ENCODE measurements at regions not wholly inside any gene's neighbourhood (a gene's known extent, or its start where the extent isn't known, plus 50 kb on each side); places are given as distances from the start of the nearest gene placed in this dataset.

GRCh38 chr2:226256709-226257376, 542.8 kb downstream of the IRS1 start:
- DNase-seq: no peak

DNA sequence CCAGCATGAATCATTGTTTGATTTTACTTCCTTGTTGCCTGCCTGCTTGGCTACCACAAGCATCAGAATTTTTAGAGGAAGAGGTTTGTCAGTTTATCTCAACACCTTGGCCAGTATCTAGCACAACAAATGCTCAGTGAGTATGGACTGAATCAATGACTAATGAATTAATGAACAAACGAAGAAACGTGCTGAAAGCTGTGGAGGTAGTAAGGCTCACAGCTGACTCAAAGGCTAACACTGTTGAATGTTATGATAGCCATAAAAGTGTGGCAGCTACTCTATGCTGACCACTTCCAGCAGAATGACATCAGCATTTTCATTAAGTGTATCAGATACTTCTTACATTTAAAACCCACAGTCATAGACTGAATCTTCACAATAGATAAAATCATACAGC, 543.4 kb downstream of the IRS1 start:
- DNase-seq: no peak

DNA sequence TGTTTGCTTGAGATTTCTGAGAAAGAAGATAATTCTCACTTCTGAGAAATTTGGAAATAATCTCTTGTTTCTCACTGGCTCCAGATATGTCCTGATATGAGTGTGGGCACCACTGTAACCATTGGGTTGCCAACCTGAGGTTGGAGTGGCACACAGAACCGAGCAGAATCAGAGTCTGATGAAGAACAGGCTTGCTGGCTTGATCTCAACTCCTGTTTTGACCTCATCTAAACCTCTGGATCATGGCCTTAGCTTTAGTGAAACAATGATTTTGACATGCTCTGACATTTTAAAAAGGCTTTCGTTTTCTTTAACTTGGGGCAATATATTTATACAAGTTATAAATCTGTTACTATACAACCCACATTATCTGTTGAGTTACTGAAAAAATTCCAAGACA, 548.0 kb downstream of the IRS1 start:
- no peak for DNase-seq

DNA sequence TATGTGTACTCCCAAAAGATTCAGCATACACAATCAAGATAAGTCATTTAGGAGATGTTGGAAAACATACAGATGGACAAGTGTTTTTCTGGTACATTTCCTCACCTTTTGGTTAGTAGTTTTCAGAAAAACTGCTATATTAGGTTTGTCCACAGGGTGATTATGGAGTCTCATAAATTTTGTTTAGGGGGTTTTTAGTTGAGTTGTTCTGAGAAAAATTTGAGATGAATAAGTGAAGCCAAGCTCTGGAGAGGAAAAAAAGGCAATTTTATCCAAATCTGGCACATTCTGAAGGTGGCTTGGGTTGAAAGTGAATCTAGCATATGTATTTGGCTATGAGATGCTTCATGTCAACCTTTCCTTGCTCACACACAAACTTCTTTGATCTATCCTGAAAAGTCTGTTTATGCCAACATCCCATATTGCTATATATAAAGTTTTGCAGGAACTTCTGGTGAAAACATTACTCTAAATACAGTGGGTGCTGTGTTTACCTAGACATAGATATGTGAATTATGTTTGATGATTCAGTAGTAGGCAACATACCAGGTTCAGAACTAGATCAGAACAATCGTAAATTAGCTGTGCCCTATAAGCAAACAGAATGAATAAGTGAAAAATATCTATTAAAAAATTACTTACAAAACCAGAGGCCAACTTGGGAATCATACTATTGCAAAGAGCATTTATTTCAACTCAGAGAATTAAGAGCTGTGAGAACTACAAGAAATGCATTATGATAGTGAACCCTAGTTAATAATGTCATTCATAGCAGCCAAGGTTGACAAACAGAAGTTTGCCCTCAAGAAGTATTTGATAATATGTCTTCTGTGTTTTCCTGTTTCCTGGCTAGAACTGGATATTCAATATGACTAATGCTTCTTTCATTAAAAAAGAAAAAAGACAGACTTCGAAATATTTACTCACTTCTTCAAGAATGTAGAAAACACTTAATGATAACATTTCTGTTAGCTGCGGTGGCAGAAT, 552.0 kb downstream of the IRS1 start:
- DNase-seq: no peak

DNA sequence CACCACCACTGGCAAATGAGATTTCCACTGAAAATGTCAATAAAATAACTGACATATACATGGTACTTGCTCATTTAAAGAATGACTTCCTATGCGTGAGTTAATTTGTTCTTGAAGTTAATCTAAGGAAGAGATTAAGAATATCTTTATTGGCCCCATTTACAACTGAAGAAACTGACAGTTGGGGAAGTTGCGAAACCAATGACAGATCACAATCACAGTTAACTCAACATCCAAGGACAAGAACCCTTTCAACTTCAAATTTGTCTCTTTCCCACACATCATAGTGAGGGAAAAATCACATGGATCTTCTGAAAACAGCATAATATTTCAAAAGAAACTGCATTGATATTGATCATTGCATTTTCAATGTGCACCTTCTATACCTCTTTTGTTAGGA, 565.4 kb downstream of the IRS1 start:
- DNase-seq: no peak

- no peak for DNase-seq
These were observed 566.2 kb downstream of the IRS1 start for GRCh38 chr2:226233388-226233787.

DNA sequence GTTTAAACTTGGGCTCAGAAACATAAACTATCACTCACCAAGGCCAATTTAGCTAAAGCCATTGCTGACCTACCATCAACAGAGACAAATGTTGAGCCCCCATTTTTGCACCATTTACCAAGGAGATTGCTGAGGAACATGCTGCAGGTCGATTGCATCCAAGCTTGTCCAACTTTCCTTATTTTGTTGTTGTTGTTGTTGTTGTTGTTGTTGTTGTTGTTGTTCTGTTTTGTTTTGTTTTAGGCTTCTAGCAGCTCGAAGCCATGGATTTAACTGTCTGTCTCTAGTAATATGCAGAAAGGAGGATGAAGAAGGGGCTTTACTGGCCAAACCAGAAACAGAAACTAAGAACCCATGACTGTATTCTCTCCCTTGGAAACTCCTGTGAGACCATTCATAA, 571.5 kb downstream of the IRS1 start:
- DNase-seq: no peak

- no peak for DNase-seq
These were observed 572.3 kb downstream of the IRS1 start for GRCh38 chr2:226227341-226227740.

- no peak for DNase-seq
These were observed 575.9 kb downstream of the IRS1 start for GRCh38 chr2:226223704-226224103.

DNA sequence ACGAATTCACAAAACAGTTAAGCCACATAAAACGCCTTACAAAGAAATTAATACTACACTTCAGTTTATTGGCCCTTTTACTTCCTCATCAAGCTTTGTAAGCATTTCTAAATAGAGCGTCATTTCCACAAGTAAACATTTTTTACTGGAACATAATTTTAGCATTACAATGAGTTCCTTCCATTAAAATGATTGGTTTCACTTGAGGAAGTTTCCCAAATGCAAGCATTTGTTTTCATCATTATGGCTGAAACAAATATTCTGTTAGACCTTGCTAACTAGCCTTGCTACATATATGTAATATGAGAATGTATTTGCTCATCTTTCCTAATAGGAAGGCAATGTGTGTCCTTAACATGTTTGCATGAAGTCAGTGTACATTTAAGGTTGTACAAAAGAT, 579.1 kb downstream of the IRS1 start:
- no peak for DNase-seq

- DNase-seq: no peak
These were observed 582.4 kb downstream of the IRS1 start for GRCh38 chr2:226217191-226217590.

DNA sequence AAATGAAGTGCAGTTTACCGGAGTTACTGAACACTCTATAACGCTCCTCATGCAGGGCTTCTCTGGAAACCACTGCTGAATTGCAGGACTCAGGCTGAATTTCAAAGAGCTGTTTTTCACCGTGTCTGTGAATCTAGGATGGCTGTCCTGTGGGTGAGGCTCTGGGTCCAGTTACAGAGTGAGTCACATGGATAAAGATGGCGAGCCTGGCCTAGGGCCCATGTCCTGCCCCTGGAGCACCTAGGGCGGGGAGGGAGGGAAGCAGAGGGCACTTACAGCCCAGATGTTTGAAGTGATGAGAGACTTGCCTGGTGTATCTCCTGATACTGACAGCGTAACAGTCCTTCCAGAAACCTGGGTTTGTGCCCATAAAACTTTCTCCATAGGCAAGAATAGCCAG, 583.0 kb downstream of the IRS1 start:
- DNase-seq: no peak

DNA sequence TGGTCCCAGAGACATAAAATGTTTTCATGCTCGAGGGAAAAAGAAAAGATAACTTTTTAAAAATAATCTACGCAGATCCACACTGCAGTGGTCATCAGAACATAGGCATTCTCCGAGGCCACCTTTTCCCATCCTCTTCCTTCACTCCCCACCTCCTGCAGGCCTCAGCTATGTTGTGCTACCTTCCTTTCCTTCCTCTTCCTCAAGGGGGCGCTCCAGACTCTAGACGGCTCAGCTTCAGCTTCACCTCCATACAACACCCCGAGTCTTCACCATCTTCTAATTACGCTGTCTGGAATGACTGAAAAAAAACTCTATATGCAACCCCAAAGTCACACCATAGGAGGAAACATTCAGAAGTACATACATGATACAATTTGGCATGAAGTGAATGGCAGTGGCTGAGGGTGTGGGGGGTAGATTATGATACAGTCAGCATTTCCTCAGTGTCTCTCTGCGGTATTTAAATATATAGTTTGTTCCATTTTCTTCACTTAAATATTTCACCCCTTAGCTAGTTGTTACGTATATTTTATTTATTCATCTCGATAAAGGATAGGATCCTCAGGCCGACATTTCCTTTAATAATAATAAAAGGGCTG, 583.6 kb downstream of the IRS1 start:
- DNase-seq: peak; percentile 27

- no peak for DNase-seq
These were observed 585.9 kb downstream of the IRS1 start for GRCh38 chr2:226213717-226214116.

DNA sequence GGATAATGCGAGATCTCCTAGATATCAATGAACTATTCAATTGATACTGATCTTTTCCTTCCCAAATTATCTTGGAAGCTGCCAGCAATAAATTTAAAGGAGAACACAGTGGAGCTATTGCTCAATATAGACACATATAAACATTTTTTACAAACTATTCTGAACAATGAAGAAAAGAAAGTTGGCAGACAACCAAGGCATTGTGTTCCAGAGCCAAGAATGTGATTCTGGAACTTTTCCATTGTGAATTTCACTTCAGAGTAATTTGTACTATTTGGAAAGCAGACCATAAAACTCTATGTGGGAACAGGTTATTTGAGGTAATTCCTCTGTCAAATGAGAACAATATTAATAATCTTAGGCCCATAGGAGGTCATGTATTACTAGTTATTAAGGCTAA, 588.2 kb downstream of the IRS1 start:
- DNase-seq: no peak

DNA sequence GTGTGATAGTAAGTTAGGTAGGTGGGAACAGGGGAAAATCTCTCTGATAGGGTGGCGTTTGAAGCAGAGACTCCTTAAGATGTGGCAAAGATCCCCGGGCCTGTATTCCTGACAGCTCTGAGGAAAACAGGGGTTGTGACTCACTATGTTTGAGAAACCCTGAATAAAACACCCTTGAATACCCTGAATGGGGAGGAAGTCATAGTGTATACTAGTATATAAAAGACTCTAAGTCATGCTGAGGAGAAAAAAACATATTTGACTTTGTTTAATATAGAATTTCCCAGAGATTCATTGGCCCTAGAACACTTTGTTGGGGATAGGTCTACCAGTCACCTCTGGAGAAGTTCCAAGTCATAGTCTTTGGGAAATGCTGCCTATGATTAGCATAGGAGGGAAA, 590.9 kb downstream of the IRS1 start:
- no peak for DNase-seq

- DNase-seq: no peak
These were observed 591.9 kb downstream of the IRS1 start for GRCh38 chr2:226207671-226208070.

GRCh38 chr2:226199555-226199954, 600.1 kb downstream of the IRS1 start:
- no peak for DNase-seq

DNA sequence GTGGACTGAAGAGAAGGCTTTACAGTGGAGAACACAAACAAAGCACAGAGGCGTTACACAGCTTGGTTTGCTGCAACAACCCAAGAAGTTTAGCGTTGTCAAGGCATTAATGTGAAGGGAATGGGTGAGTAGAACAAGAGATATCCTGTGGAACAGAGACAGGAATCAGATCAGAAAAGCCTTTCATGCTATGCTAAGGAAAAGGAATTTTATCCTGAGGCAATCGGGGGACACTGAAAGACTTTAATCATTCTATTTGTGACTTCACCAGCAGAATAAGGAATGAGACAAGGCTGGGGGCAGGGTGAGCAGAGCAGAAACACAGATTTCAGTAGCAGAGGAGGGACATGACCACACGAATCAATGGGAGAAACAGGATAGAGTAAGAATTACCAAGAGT, 600.7 kb downstream of the IRS1 start:
- no peak for DNase-seq

DNA sequence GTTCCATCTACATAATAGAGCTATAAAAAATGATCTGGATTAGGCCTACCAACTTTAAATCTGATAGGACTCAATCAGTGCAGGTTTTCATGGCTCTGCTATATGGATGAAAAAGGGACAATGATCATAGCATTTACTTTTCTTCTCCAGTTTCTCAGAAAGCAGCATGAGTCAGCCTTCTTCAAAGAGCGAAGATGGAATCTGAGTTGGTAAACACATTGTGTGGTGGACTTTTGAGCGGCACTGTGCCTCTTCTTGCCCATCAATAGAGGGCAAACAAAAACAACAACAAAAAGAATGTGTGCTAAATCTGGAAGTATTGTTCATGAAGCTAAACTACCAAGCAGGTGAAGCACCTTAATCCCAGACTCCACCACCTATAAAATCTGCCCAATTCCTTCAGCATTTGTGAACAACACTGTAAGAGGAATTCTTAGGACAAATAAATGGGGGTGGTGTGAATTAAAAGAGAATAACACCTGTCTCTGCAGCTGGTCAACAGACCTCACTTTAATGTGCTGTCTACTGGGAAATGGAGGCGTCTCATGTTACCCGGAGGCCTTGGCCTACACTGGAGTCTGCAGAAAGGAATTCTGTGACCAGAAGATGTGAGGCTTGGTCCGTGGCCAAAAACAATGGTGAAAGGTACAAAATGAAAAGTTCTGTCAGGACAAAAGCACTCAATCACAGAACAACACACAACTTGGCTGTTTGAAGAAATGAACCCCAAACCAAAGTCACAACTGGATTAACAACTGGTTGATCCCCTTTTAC, 609.0 kb downstream of the IRS1 start:
- DNase-seq: no peak

DNA sequence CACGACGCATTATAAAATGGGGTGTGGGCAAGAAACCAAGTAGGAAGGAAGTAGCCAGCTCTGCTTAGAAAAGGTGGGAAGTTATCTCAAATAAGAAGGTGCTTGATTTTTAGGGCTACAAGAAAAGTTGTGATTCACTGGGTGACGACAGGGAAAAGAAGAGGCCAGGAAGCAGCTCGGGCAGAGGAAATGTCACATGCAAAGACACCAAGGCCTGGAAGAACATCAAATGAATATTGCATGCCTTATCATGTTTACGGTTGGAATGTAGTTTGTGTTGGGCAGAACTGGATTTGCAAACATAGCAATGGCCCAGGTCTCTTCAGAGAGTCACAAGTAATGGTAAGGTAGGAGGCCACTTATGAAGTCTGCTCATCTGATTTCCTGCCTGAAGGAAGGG, 610.6 kb downstream of the IRS1 start:
- DNase-seq: no peak

- DNase-seq: no peak
These were observed 612.0 kb downstream of the IRS1 start for GRCh38 chr2:226187616-226188015.

GRCh38 chr2:226187156-226187555, 612.5 kb downstream of the IRS1 start:
- no peak for DNase-seq

Measured in activated effector memory CD4-positive, alpha-beta T cell treated with Interleukin-2 at 50 U/mL for 16 hours (primary cell).